Mesenchymal stem cell (in vitro differentiated cells and primary cell): ENCODE measurements at regions not wholly inside any gene's neighbourhood (a gene's known extent, or its start where the extent isn't known, plus 50 kb on each side); places are given as distances from the start of the nearest gene placed in this dataset.

Source experiments
- DNase-seq: peaks from one replicate; pipeline ENCODE4 v3.0.0-alpha.2; 2013
- H2AFZ ChIP-seq: one replicate; pipeline ENCODE4 v1.6.1; 2013; ENCODE audit warnings: low read depth, mild to moderate bottlenecking, control low read depth, inconsistent platforms, low read length, moderate library complexity
- H2AK5ac ChIP-seq: 2 replicates; pipeline ENCODE4 v1.6.1; 2013; ENCODE audit warnings: low read length, moderate library complexity, mild to moderate bottlenecking, inconsistent platforms; ENCODE audit not compliant: severe bottlenecking
- H2BK120ac ChIP-seq: one replicate; pipeline ENCODE4 v1.6.1; 2013; ENCODE audit warnings: low read depth, mild to moderate bottlenecking, inconsistent platforms, low read length, moderate library complexity
- H2BK12ac ChIP-seq, 2 experiments: one replicate each; pipeline ENCODE4 v1.6.1; 2013; ENCODE audit warnings: inconsistent platforms in 2 of 2, low read length in 2 of 2, mild to moderate bottlenecking in 2 of 2, moderate library complexity in 2 of 2, control low read depth in 1 of 2
- H2BK15ac ChIP-seq: one replicate; pipeline ENCODE4 v1.6.1; 2013; ENCODE audit warnings: mild to moderate bottlenecking, low read depth, inconsistent platforms; ENCODE audit not compliant: poor library complexity, severe bottlenecking
- H2BK5ac ChIP-seq: 2 replicates; pipeline ENCODE4 v1.6.1; 2013; ENCODE audit warnings: low read depth, mild to moderate bottlenecking, low read length, control low read depth, inconsistent platforms; ENCODE audit not compliant: poor library complexity, severe bottlenecking
- H3K14ac ChIP-seq, 2 experiments: one replicate each; pipeline ENCODE4 v1.6.1; 2013; ENCODE audit warnings: inconsistent platforms in 2 of 2, low read length in 2 of 2, control low read depth in 1 of 2, mild to moderate bottlenecking in 1 of 2, moderate library complexity in 1 of 2
- H3K18ac ChIP-seq, 2 experiments: one replicate each; pipeline ENCODE4 v1.6.1; 2013; ENCODE audit warnings: inconsistent platforms in 2 of 2, low read length in 2 of 2, control low read depth in 1 of 2, low read depth in 1 of 2, mild to moderate bottlenecking in 1 of 2
- H3K23ac ChIP-seq, 2 experiments: one replicate each; pipeline ENCODE4 v1.6.1; 2013; ENCODE audit warnings: inconsistent platforms in 2 of 2, low read length in 2 of 2, mild to moderate bottlenecking in 2 of 2, moderate library complexity in 2 of 2, control low read depth in 1 of 2
- H3K27ac ChIP-seq: 2 replicates; pipeline ENCODE4 v1.5.1; 2013; ENCODE audit warnings: mild to moderate bottlenecking, moderate library complexity, low read length, control low read depth, inconsistent platforms; ENCODE audit not compliant: poor library complexity, severe bottlenecking
- H3K27me3 ChIP-seq, 2 experiments: 2 replicates each; pipeline versions ENCODE4 v1.6.1 to v1.7.0; 2013; ENCODE audit warnings: low read length in 2 of 2, mild to moderate bottlenecking in 2 of 2, moderate library complexity in 2 of 2, control low read depth in 1 of 2, inconsistent platforms in 1 of 2; ENCODE audit not compliant: control insufficient read depth in 1 of 2, insufficient read depth in 1 of 2
- H3K36me3 ChIP-seq, 2 experiments: 2 replicates each; pipeline versions ENCODE4 v1.6.1 to v1.7.0; 2013; ENCODE audit warnings: low read length in 2 of 2, control low read depth in 1 of 2, inconsistent platforms in 1 of 2, low read depth in 1 of 2, mild to moderate bottlenecking in 1 of 2; ENCODE audit not compliant: insufficient read depth in 2 of 2, control insufficient read depth in 1 of 2
- H3K4ac ChIP-seq, 2 experiments: one replicate each; pipeline ENCODE4 v1.6.1; 2013; ENCODE audit warnings: inconsistent platforms in 2 of 2, low read length in 2 of 2, mild to moderate bottlenecking in 2 of 2, moderate library complexity in 2 of 2, control low read depth in 1 of 2, low read depth in 1 of 2
- H3K4me1 ChIP-seq: 2 replicates; pipeline ENCODE4 v1.6.1; 2013; ENCODE audit warnings: low read depth, low read length, control low read depth; ENCODE audit not compliant: control insufficient read depth, insufficient read depth
- H3K4me2 ChIP-seq: 2 replicates; pipeline ENCODE4 v1.6.1; 2013; ENCODE audit warnings: low read length, mild to moderate bottlenecking, inconsistent platforms; ENCODE audit not compliant: poor library complexity, severe bottlenecking
- H3K4me3 ChIP-seq, 2 experiments: 2 replicates each; pipeline versions ENCODE4 v1.5.1 to v1.7.0; 2013; ENCODE audit warnings: low read length in 2 of 2, mild to moderate bottlenecking in 2 of 2, control low read depth in 1 of 2, low read depth in 1 of 2; ENCODE audit not compliant: insufficient read depth in 1 of 2
- H3K79me1 ChIP-seq: replicated peaks from 2 replicates; pipeline ENCODE4 v1.6.1; 2013; ENCODE audit warnings: mild to moderate bottlenecking, control low read depth, low read length, inconsistent platforms; ENCODE audit not compliant: poor library complexity, severe bottlenecking
- H3K9ac ChIP-seq: 2 replicates; pipeline ENCODE4 v1.7.0; 2013; ENCODE audit warnings: mild to moderate bottlenecking, low read length, moderate library complexity
- H3K9me3 ChIP-seq: 2 replicates; pipeline ENCODE4 v1.7.0; 2013; ENCODE audit warnings: mild to moderate bottlenecking, low read length; ENCODE audit not compliant: control insufficient read depth
- H4K8ac ChIP-seq: one replicate; pipeline ENCODE4 v1.6.1; 2013; ENCODE audit warnings: inconsistent platforms, mild to moderate bottlenecking, low read length, moderate library complexity
- H4K91ac ChIP-seq: one replicate; pipeline ENCODE4 v1.6.1; 2013; ENCODE audit warnings: mild to moderate bottlenecking, low read length, inconsistent platforms
- WGBS: methylation state at CpG from one replicate; pipeline ENCODE4 v1.1.7; 2013; ENCODE audit warnings: mixed read lengths; 5-methylcytosine and 5-hydroxymethylcytosine counted together

DNA sequence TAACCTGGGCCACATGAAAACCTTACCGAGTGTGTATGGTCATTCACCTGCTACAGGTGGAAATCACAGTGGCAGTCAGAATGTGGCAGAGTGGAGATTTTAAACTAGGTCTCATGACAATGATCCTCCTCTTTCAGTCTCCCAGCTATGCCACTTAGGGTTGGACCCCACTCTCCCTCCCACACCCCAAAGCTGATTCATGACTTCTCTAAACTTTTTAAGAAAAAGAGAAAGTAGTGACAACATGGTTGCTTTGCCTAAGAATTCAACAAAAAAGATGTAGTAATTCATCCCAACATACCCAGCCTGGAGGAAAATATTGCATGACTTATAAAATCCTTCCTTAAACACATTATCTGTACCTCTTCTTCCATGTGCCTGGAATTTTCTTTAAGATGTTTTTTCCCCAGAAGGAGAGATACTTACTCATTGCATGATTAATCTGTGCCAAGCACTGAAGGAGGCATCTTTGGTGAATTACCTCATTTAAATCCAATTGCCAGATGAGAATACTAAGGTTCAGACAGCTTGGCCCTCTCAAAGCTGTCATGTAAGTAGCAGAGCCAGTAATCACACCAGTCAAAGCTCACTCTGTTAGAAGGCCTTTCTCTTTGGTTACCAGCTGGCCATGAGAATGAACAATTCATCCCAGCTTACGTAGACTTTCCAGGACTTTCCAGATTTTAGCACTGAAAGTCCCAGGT, 119.9 kb downstream of the COPRS start:
- H3K18ac ChIP-seq: no peak overlapping the region
- H2BK12ac ChIP-seq: no peak overlapping the region
- no peak overlapping the region for H3K14ac ChIP-seq
- H3K23ac ChIP-seq: no peak overlapping the region
- H3K4me3 ChIP-seq: no peak overlapping the region
- no peak overlapping the region for H4K91ac ChIP-seq
- H2BK15ac ChIP-seq: peak overlapping the region; percentile 61
- peak; percentile 84 for DNase-seq
- H3K27me3 ChIP-seq: no peaks in the 10 kb centered on the region
- no peaks in the 10 kb centered on the region for H3K36me3 ChIP-seq
- no peak overlapping the region for H2BK120ac ChIP-seq
- H3K27ac ChIP-seq: no peak overlapping the region
- peaks cover 2% of the 10 kb centered on the region for H3K4me1 ChIP-seq
- no peaks in the 10 kb centered on the region for H3K9me3 ChIP-seq
- no peak overlapping the region for H2AFZ ChIP-seq
- no peak overlapping the region for H2BK5ac ChIP-seq
- peak overlapping the region; percentile 28 for H3K9ac ChIP-seq
- H4K8ac ChIP-seq: peak overlapping the region; percentile 22
- WGBS: 88% methylated on average over 2 of the region's 2 CpGs
- no peak overlapping the region for H3K4me2 ChIP-seq
- peak overlapping the region in 1 of 2 experiments; percentile 13 for H3K4ac ChIP-seq
- no peak overlapping the region for H2AK5ac ChIP-seq
- H3K79me1 ChIP-seq: no peaks in the 10 kb centered on the region

GRCh38 chr17:31738488-31738887, 120.6 kb downstream of the COPRS start:
- no peak overlapping the region for H3K27ac ChIP-seq
- no peak overlapping the region for H2AFZ ChIP-seq
- H3K23ac ChIP-seq: no peak overlapping the region
- H3K9me3 ChIP-seq: no peaks in the 10 kb centered on the region
- peak overlapping the region; percentile 37 to 44 for H3K4ac ChIP-seq
- peak overlapping the region; percentile 10 for H3K9ac ChIP-seq
- H2BK5ac ChIP-seq: no peak overlapping the region
- H2AK5ac ChIP-seq: no peak overlapping the region
- peak overlapping the region in 1 of 2 experiments; percentile 67 for H2BK12ac ChIP-seq
- peak overlapping the region in 1 of 2 experiments; percentile 85 for H3K18ac ChIP-seq
- no peak overlapping the region for H2BK15ac ChIP-seq
- H3K4me1 ChIP-seq: peaks cover 2% of the 10 kb centered on the region
- no peak for DNase-seq
- H4K8ac ChIP-seq: no peak overlapping the region
- H4K91ac ChIP-seq: peak overlapping the region; percentile 2
- H3K4me2 ChIP-seq: no peak overlapping the region
- no peaks in the 10 kb centered on the region for H3K27me3 ChIP-seq
- H2BK120ac ChIP-seq: peak overlapping the region; percentile 59
- no peaks in the 10 kb centered on the region for H3K79me1 ChIP-seq
- H3K14ac ChIP-seq: no peak overlapping the region
- no peaks in the 10 kb centered on the region for H3K36me3 ChIP-seq
- H3K4me3 ChIP-seq: no peak overlapping the region

GRCh38 chr17:31738067-31738466, 121.0 kb downstream of the COPRS start:
- no peak overlapping the region for H3K23ac ChIP-seq
- DNase-seq: peak; percentile 56
- H3K9me3 ChIP-seq: no peaks in the 10 kb centered on the region
- no peak overlapping the region for H3K4me3 ChIP-seq
- no peak overlapping the region for H2BK120ac ChIP-seq
- no peak overlapping the region for H2AFZ ChIP-seq
- no peaks in the 10 kb centered on the region for H3K36me3 ChIP-seq
- no peak overlapping the region for H2BK5ac ChIP-seq
- H3K27me3 ChIP-seq: no peaks in the 10 kb centered on the region
- no peak overlapping the region for H2AK5ac ChIP-seq
- no peak overlapping the region for H3K27ac ChIP-seq
- no peak overlapping the region for H4K91ac ChIP-seq
- no peak overlapping the region for H3K14ac ChIP-seq
- peak overlapping the region in 1 of 2 experiments; percentile 85 for H3K18ac ChIP-seq
- no peaks in the 10 kb centered on the region for H3K79me1 ChIP-seq
- H4K8ac ChIP-seq: no peak overlapping the region
- peak overlapping the region; percentile 37 to 44 for H3K4ac ChIP-seq
- H2BK12ac ChIP-seq: peak overlapping the region in 1 of 2 experiments; percentile 67
- 70% methylated on average over 7 of the region's 8 CpGs for WGBS
- peak overlapping the region; percentile 10 for H3K9ac ChIP-seq
- peaks cover 2% of the 10 kb centered on the region for H3K4me1 ChIP-seq
- H2BK15ac ChIP-seq: no peak overlapping the region
- no peak overlapping the region for H3K4me2 ChIP-seq

DNA sequence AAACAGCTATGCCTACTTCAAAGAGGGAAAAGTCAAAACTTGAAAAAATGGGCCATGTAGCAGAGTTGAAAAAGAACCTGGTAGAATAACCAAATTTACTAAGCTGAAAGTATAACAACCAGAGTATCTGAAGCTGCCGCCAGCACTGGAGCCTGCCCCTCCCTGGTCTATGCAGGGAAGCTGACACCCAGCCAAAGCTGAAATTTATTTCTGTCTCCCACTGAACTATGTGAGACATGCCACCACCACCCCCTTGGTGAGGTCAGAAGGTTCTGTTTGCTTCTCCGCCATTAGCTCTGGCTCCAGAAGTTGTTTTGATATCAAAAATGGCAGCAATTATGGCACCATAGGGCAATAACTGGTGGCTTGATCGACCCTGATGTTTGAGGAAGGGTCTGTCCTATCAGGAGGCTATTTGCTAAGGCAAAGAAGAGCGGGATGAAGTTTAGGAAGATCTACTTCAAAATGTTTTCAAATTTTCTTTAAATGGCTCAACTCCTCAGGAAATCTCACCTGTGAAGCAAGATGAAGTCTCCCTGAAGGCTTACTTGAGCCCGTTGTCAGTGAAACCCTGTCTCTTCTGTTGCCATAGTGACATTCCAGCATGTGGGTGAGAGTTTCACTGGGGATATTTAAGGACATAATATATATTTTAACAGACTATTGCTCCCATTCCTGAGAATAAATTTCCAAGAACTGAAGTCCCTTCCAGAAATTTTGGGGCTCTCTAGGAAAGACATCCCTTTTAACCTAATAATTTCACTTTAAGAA, 122.0 kb downstream of the COPRS start:
- H4K8ac ChIP-seq: no peak overlapping the region
- no peak overlapping the region for H3K27ac ChIP-seq
- no peak overlapping the region for H4K91ac ChIP-seq
- H3K9ac ChIP-seq: no peak overlapping the region
- no peak for DNase-seq
- no peak overlapping the region for H3K23ac ChIP-seq
- no peak overlapping the region for H3K4me2 ChIP-seq
- no peak overlapping the region for H2BK120ac ChIP-seq
- 83% methylated on average over 4 of the region's 5 CpGs for WGBS
- no peak overlapping the region for H3K18ac ChIP-seq
- peaks cover 2% of the 10 kb centered on the region for H3K4me1 ChIP-seq
- no peak overlapping the region for H3K4me3 ChIP-seq
- H3K79me1 ChIP-seq: no peaks in the 10 kb centered on the region
- no peaks in the 10 kb centered on the region for H3K9me3 ChIP-seq
- H3K14ac ChIP-seq: no peak overlapping the region
- H3K4ac ChIP-seq: no peak overlapping the region
- no peak overlapping the region for H2BK12ac ChIP-seq
- H3K27me3 ChIP-seq: no peaks in the 10 kb centered on the region
- H2BK5ac ChIP-seq: no peak overlapping the region
- H3K36me3 ChIP-seq: no peaks in the 10 kb centered on the region
- no peak overlapping the region for H2AK5ac ChIP-seq
- no peak overlapping the region for H2BK15ac ChIP-seq
- no peak overlapping the region for H2AFZ ChIP-seq
